SU-DHL-6 (cell line): ENCODE measurements at regions not wholly inside any gene's neighbourhood (a gene's known extent, or its start where the extent isn't known, plus 50 kb on each side); places are given as distances from the start of the nearest gene placed in this dataset.

ENCODE experiments used
- H2AFZ ChIP-seq: fragments of 200-600 bp; sonication (generic); 2 replicates; pipeline ENCODE4 v1.6.1; 2014; ENCODE audit warnings: low read depth, mild to moderate bottlenecking, moderate library complexity, mixed read lengths, antibody characterized with exemption, low read length; ENCODE audit not compliant: severe bottlenecking
- H3F3A ChIP-seq: fragments of 200-600 bp; shearing (Covaris generic); 2 replicates; pipeline ENCODE4 v1.6.0; 2016; ENCODE audit warnings: antibody characterized with exemption, mild to moderate bottlenecking; ENCODE audit not compliant: insufficient read depth
- H3K27ac ChIP-seq: fragments of 200-600 bp; sonication (generic); 2 replicates; pipeline ENCODE4 v1.5.1; 2016; ENCODE audit warnings: low read depth, mild to moderate bottlenecking, low read length, moderate library complexity, mixed read lengths
- H3K27me3 ChIP-seq: fragments of 200-600 bp; sonication (generic), shearing (Covaris generic); 2 replicates; pipeline ENCODE4 v1.6.0; 2014; ENCODE audit warnings: mild to moderate bottlenecking, low read length
- H3K36me3 ChIP-seq: fragments of 200-600 bp; sonication (generic); 2 replicates; pipeline ENCODE4 v1.6.1; 2014; ENCODE audit warnings: mild to moderate bottlenecking, low read length, mixed read lengths
- H3K4me2 ChIP-seq: fragments of 300-600, 200-600 bp; shearing (Covaris generic), sonication (generic); 2 replicates; pipeline ENCODE4 v1.6.0; 2014; ENCODE audit warnings: low read length, low read depth, mild to moderate bottlenecking; ENCODE audit not compliant: poor library complexity, severe bottlenecking
- H3K4me3 ChIP-seq: fragments of 200-600 bp; sonication (generic); 2 replicates; pipeline ENCODE4 v1.5.1; 2014; ENCODE audit warnings: antibody characterized with exemption, low read length, mild to moderate bottlenecking, mixed read lengths; ENCODE audit not compliant: insufficient read depth, poor library complexity, severe bottlenecking
- H3K79me2 ChIP-seq: fragments of 200-600 bp; sonication (generic); 2 replicates; pipeline ENCODE4 v1.6.1; 2014; ENCODE audit warnings: mild to moderate bottlenecking, low read length, moderate library complexity; ENCODE audit not compliant: insufficient read depth
- H3K9ac ChIP-seq: fragments of 200-600 bp; sonication (generic); 2 replicates; pipeline ENCODE4 v1.7.0; 2014; ENCODE audit warnings: mild to moderate bottlenecking, low read length
- H3K9me2 ChIP-seq: fragments of 200-600 bp; sonication (generic); replicated peaks from 2 replicates; pipeline ENCODE4 v1.6.1; 2014; ENCODE audit warnings: low read length; ENCODE audit not compliant: insufficient read depth
- H3K9me3 ChIP-seq: fragments of 200-600 bp; sonication (generic); 2 replicates; pipeline ENCODE4 v1.6.1; 2014; ENCODE audit warnings: low read length, mixed read lengths; ENCODE audit not compliant: insufficient read depth
- H4K20me1 ChIP-seq: fragments of 200-600 bp; sonication (generic); 2 replicates; pipeline ENCODE4 v1.6.1; 2014; ENCODE audit warnings: low read depth, mild to moderate bottlenecking, antibody characterized with exemption, low read length, moderate library complexity, mixed read lengths
- EZH2phosphoT487 ChIP-seq: fragments of 200-600 bp; sonication (generic), shearing (Covaris generic); conservative IDR thresholded peaks from 2 replicates; pipeline ENCODE4 v1.6.1; 2018; ENCODE audit warnings: mild to moderate bottlenecking, antibody characterized with exemption, low read length, moderate library complexity, mixed read lengths
- TF ChIP-seq, protein P1 (sequence below): fragments of 200-600 bp; sonication (generic); IDR thresholded peaks from one replicate; pipeline ENCODE4 v1.5.1; 2017; ENCODE audit warnings: antibody characterized with exemption, mild to moderate bottlenecking, low read length, moderate library complexity; ENCODE audit not compliant: insufficient read depth, poor library complexity, severe bottlenecking

DNA sequence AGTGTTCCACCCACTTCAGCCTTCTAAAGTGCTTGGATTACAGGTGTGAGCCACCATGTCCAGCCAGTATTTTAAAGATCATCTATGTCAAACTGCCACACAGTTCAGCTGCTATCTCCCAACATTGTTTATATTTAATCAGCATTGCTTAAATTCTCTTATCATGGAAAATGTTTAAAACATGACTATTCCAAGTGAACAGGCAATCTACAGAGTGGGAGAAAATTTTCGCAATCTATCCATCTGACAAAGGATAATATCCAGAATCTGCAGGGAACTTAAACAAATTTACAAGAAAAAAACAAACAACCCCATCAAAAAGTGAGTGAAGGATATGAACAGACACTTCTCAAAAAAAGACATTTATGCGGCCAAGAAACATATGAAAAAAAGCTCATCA is 69.4 kb upstream of the NAV3 start:
- TF ChIP-seq, protein P1, sequence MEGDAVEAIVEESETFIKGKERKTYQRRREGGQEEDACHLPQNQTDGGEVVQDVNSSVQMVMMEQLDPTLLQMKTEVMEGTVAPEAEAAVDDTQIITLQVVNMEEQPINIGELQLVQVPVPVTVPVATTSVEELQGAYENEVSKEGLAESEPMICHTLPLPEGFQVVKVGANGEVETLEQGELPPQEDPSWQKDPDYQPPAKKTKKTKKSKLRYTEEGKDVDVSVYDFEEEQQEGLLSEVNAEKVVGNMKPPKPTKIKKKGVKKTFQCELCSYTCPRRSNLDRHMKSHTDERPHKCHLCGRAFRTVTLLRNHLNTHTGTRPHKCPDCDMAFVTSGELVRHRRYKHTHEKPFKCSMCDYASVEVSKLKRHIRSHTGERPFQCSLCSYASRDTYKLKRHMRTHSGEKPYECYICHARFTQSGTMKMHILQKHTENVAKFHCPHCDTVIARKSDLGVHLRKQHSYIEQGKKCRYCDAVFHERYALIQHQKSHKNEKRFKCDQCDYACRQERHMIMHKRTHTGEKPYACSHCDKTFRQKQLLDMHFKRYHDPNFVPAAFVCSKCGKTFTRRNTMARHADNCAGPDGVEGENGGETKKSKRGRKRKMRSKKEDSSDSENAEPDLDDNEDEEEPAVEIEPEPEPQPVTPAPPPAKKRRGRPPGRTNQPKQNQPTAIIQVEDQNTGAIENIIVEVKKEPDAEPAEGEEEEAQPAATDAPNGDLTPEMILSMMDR, result no peak
- TF ChIP-seq EZH2phosphoT487, result no peak
- no peaks in the 10 kb centered on the region for H4K20me1 ChIP-seq
- H3K27ac ChIP-seq, result no peak overlapping the region
- H3K4me2 ChIP-seq, result no peak overlapping the region
- H3K9me2 ChIP-seq, result no peaks in the 10 kb centered on the region
- no peaks in the 10 kb centered on the region for H3K36me3 ChIP-seq
- H3K4me3 ChIP-seq, result no peak overlapping the region
- H2AFZ ChIP-seq, result no peak overlapping the region
- no peaks in the 10 kb centered on the region for H3K9me3 ChIP-seq
- no peaks in the 10 kb centered on the region for H3K79me2 ChIP-seq
- H3F3A ChIP-seq, result no peaks in the 10 kb centered on the region
- H3K9ac ChIP-seq, result no peak overlapping the region
- H3K27me3 ChIP-seq, result no peaks in the 10 kb centered on the region

DNA sequence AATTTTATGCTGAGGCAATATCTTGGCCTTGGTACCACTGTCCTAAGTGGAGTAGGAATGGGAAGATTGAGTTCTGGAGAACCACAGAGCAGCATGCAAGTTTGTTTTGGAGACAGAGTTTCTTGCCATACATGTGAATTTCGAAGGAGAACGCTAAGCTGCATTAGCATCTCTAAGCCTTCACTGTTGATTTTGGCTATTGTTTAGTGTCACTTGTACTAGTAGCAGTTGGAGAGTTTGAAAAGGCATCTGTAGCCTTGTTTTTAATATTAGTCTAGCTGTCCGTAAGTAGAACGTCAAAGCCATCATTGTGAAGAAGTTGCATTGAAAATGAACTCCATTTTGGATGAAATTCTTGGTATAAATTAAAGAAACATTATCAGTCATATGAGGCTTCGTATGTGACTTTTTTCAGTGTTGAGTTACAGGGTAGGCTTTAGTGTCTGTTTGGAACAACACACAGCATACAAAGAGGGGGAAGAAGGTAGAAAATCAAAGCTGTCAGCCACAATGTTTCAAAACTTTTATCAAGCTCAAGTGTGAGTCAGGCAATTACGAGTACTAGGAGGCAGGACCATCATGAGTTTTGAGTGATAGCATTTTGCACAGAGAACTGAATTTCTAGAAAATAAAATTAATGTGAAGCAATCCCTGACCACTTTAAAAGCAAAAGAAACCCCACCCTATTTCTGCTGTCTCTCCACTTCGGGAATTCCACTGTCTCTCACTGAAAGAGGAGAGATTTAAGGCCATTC is 70.2 kb upstream of the NAV3 start:
- no peak for TF ChIP-seq EZH2phosphoT487
- TF ChIP-seq, protein P1, result no peak

DNA sequence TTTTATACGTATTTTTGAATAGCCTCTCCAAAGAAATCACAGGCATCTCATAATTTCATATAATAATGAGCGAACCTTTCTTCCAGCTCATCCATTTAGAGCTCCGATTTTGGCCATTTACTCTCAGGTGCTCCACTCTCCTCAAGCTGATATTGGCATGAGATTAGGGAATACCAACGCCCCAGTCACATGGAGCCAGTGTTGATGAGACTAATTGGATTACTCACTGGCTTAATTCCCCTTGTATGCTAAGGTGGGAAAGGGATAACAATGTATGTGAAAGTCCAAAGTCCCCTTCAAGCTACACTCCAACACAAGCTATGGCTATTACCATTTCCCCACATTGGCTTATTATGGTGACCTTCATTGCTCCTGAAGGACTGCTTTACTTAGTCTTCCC is 76.6 kb upstream of the NAV3 start:
- TF ChIP-seq, protein P1, result no peak
- no peak for TF ChIP-seq EZH2phosphoT487
- Histone ChIP-seq H3K27me3 (no peaks in the 10 kb centered on the region), H3K9me3 (no peaks in the 10 kb centered on the region), H3K4me3 (no peak overlapping the region), H3F3A (no peaks in the 10 kb centered on the region), H4K20me1 (no peaks in the 10 kb centered on the region), H3K4me2 (no peak overlapping the region), H2AFZ (no peak overlapping the region), H3K36me3 (no peaks in the 10 kb centered on the region), H3K9ac (no peak overlapping the region), H3K79me2 (no peaks in the 10 kb centered on the region), H3K27ac (no peak overlapping the region), H3K9me2 (no peaks in the 10 kb centered on the region)

More for the DNA sequence above, 70.2 kb upstream of the NAV3 start:
- Histone ChIP-seq H3K4me2 (no peak overlapping the region), H3K36me3 (no peaks in the 10 kb centered on the region), H3K4me3 (no peak overlapping the region), H3K9me3 (no peaks in the 10 kb centered on the region), H2AFZ (no peak overlapping the region), H3K79me2 (no peaks in the 10 kb centered on the region), H3F3A (no peaks in the 10 kb centered on the region), H4K20me1 (no peaks in the 10 kb centered on the region), H3K27me3 (no peaks in the 10 kb centered on the region), H3K9me2 (no peaks in the 10 kb centered on the region), H3K9ac (no peak overlapping the region), H3K27ac (no peak overlapping the region)
